ENCODE measurements at regions not wholly inside any gene's neighbourhood (a gene's known extent, or its start where the extent isn't known, plus 50 kb on each side); places are given as distances from the start of the nearest gene placed in this dataset.

- TF ChIP-seq, protein P1, sequence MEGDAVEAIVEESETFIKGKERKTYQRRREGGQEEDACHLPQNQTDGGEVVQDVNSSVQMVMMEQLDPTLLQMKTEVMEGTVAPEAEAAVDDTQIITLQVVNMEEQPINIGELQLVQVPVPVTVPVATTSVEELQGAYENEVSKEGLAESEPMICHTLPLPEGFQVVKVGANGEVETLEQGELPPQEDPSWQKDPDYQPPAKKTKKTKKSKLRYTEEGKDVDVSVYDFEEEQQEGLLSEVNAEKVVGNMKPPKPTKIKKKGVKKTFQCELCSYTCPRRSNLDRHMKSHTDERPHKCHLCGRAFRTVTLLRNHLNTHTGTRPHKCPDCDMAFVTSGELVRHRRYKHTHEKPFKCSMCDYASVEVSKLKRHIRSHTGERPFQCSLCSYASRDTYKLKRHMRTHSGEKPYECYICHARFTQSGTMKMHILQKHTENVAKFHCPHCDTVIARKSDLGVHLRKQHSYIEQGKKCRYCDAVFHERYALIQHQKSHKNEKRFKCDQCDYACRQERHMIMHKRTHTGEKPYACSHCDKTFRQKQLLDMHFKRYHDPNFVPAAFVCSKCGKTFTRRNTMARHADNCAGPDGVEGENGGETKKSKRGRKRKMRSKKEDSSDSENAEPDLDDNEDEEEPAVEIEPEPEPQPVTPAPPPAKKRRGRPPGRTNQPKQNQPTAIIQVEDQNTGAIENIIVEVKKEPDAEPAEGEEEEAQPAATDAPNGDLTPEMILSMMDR (IDR thresholded peaks at IDR 0.05): no peak
- TF ChIP-seq POLR2AphosphoS5 (IDR thresholded peaks at IDR 0.05) (no peak), POLR2A (IDR thresholded peaks at IDR 0.05) (no peak)
Observed at GRCh38 chr6:67615796-67616195, 1019.3 kb upstream of the ADGRB3 start.

Measured in prostate gland (tissue), 2 donors.